ENCODE measurements at regions not wholly inside any gene's neighbourhood (a gene's known extent, or its start where the extent isn't known, plus 50 kb on each side); places are given as distances from the start of the nearest gene placed in this dataset.
A peak's percentile ranks its signal among the peaks of the same experiment; 100 is the strongest.

DNA sequence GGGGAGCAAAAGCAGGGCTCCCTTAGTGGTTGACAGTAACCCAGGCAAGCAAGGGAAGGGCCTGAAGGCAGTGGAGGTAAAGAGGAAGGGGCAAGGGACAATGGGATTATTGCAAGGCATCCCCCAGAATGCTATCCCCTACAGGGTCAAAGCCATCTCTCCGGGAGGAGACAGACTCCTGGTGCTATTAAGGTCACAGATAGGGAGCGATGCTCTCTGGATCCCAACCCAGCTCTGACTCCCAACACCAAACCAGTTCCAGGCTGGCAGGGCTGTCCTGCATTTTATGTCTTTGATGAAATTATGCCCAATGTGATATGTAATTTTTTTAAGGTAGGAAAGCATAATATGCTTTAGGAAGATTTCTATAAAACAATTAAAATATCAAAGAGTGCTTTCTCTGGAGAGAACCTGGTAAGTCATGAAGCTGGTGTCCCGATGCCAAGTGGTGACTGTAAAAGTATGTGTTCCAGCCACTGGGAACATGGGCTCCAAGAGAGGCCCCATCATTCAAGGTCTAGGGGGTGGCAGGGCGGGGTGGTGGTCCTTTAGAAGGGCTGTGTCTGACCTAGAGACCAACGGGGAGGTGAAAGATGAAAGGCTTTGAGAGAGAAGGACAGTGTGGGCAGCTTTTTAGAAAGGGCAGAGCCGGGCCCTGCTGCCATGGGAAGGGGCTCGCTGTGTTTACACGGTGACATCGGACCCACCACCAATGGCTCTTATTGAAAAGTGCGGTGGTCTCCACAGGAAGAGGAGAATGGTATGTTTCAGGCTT, 276.5 kb downstream of the CDC5L start:
- Histone ChIP-seq H3K4me2 (ENCODE audit: unreplicated experiment) (no peak overlapping the region), H3K9me2 (ENCODE audit: insufficient read depth) (no peaks in the 10 kb centered on the region), H3K4me3 (no peak overlapping the region), H3F3A (ENCODE audit: insufficient read depth) (peaks cover 32% of the 10 kb centered on the region), H3K79me2 (ENCODE audit: insufficient read depth) (no peaks in the 10 kb centered on the region), H3K27ac (no peak overlapping the region), H3K36me3 (ENCODE audit: low read depth) (no peaks in the 10 kb centered on the region), H3K9me3 (ENCODE audit: low read depth) (no peaks in the 10 kb centered on the region), H2AFZ (no peak overlapping the region), H4K20me1 (ENCODE audit: insufficient read depth) (no peaks in the 10 kb centered on the region), H3K9ac (no peak overlapping the region), H3K27me3 (replicated peaks; ENCODE audit: insufficient read depth) (no peaks in the 10 kb centered on the region), H3K4me1 (ENCODE audit: insufficient read depth) (peaks cover 79% of the 10 kb centered on the region)
- DNase-seq, result peak; percentile 45
- WGBS, 2 experiments (ENCODE audit: low coverage in 1 of 2, low lambda C conversion rate in 2 of 2, missing lambda C conversion rate in 2 of 2), result 91% methylated on average over 10 of the region's 10 CpGs
- in situ Hi-C loops (cut with MboI), result no loop called here
- no peak for TF ChIP-seq EZH2 (IDR thresholded peaks at IDR 0.05; ENCODE audit: insufficient read depth, poor library complexity, severe bottlenecking)
- no peak for TF ChIP-seq EZH2phosphoT487 (IDR thresholded peaks at IDR 0.05; ENCODE audit: insufficient read depth, low read depth)

DNA sequence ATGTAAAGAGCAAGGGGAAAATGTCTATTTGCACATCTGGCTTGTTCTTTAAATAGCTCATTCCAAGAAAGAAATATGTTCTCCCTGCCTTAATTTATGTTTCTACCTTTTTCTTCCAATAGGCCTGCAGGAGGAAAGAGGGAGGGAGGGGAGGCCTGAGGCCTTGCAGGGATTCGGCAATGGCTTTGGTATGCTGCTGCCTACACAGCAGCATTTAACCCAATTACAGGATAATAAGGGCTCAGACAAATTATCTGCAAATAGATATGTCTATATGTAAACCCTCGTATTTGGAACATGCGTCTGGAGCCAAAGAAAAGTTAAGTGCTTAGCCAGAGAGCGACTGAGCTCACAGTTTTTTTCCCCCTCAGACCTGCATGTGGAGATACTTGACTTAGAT, 277.2 kb downstream of the CDC5L start:
- no peaks in the 10 kb centered on the region for H3K27me3 ChIP-seq (replicated peaks; ENCODE audit: insufficient read depth)
- no peak overlapping the region for H3K27ac ChIP-seq
- no peaks in the 10 kb centered on the region for H3K9me2 ChIP-seq (ENCODE audit: insufficient read depth)
- no peaks in the 10 kb centered on the region for H4K20me1 ChIP-seq (ENCODE audit: insufficient read depth)
- peaks cover 75% of the 10 kb centered on the region for H3K4me1 ChIP-seq (ENCODE audit: insufficient read depth)
- no peaks in the 10 kb centered on the region for H3K79me2 ChIP-seq (ENCODE audit: insufficient read depth)
- WGBS, 2 experiments (ENCODE audit: low coverage in 1 of 2, low lambda C conversion rate in 2 of 2, missing lambda C conversion rate in 2 of 2), result 51 to 63% methylated on average over 4 of the region's 4 CpGs
- no peak overlapping the region for H3K4me3 ChIP-seq
- no peak overlapping the region for H2AFZ ChIP-seq
- peak; percentile 49 for DNase-seq
- no peaks in the 10 kb centered on the region for H3K36me3 ChIP-seq (ENCODE audit: low read depth)
- TF ChIP-seq EZH2phosphoT487 (IDR thresholded peaks at IDR 0.05; ENCODE audit: insufficient read depth, low read depth) (no peak), EZH2 (IDR thresholded peaks at IDR 0.05; ENCODE audit: insufficient read depth, poor library complexity, severe bottlenecking) (no peak)
- in situ Hi-C loops (cut with MboI), result no loop called here
- no peaks in the 10 kb centered on the region for H3K9me3 ChIP-seq (ENCODE audit: low read depth)
- H3F3A ChIP-seq (ENCODE audit: insufficient read depth), result peaks cover 32% of the 10 kb centered on the region
- H3K9ac ChIP-seq, result no peak overlapping the region
- no peak overlapping the region for H3K4me2 ChIP-seq (ENCODE audit: unreplicated experiment)

DNA sequence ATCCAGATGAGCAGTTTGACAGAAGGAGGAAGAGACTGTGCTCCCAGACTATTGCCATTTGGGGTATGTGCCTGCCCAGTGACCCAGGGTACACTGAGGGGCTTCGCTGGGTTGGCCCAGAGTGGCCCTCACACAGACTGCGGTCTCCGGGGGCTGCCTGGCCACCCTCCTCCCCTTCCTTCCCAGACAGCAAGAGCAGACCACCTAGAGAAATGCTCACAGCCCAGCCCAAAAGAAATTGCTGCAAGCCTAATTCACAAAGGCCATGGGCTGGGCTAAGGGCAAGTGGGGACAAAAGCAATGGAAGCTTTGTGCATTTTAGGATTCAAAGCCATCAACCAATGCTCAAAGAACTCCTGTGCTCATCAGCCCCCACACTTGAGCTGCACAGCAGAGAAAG, 277.6 kb downstream of the CDC5L start:
- 97 to 100% methylated on average over 3 of the region's 3 CpGs for WGBS, 2 experiments (ENCODE audit: low coverage in 1 of 2, low lambda C conversion rate in 2 of 2, missing lambda C conversion rate in 2 of 2)
- no peak for DNase-seq

DNA sequence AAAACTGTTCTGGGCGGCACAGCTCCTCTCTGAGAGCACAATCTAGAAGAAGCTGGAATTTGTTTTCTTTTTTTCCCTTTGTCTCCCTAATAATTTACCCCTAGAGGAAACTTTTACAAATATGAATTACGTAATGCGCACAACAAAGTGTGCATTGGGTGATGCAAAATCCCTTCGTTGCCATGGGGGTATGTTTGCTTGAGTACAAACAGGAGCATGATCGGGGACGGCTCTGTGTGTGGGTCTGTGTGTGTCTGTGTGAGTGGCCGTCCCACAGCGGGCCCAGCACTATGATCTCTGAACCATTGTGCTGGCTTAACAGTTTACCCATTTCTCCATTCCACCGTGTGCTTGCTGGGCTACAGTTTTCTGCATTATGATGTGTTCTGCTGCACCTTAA, 278.2 kb downstream of the CDC5L start:
- in situ Hi-C loops (cut with MboI), result no loop called here
- Histone ChIP-seq H3K27me3 (replicated peaks; ENCODE audit: insufficient read depth) (no peaks in the 10 kb centered on the region), H4K20me1 (ENCODE audit: insufficient read depth) (no peaks in the 10 kb centered on the region), H3K9me2 (ENCODE audit: insufficient read depth) (no peaks in the 10 kb centered on the region), H2AFZ (no peak overlapping the region), H3K4me2 (ENCODE audit: unreplicated experiment) (no peak overlapping the region), H3K79me2 (ENCODE audit: insufficient read depth) (no peaks in the 10 kb centered on the region), H3K4me1 (ENCODE audit: insufficient read depth) (peaks cover 71% of the 10 kb centered on the region), H3K4me3 (no peak overlapping the region), H3K27ac (no peak overlapping the region), H3F3A (ENCODE audit: insufficient read depth) (peaks cover 25% of the 10 kb centered on the region), H3K36me3 (ENCODE audit: low read depth) (no peaks in the 10 kb centered on the region), H3K9ac (no peak overlapping the region), H3K9me3 (ENCODE audit: low read depth) (no peaks in the 10 kb centered on the region)
- DNase-seq, result no peak
- WGBS, 2 experiments (ENCODE audit: low coverage in 1 of 2, low lambda C conversion rate in 2 of 2, missing lambda C conversion rate in 2 of 2), result 96 to 97% methylated on average over 9 of the region's 9 CpGs
- TF ChIP-seq EZH2 (IDR thresholded peaks at IDR 0.05; ENCODE audit: insufficient read depth, poor library complexity, severe bottlenecking) (no peak), EZH2phosphoT487 (IDR thresholded peaks at IDR 0.05; ENCODE audit: insufficient read depth, low read depth) (no peak)

More for the DNA sequence above, 277.6 kb downstream of the CDC5L start:
- no peaks in the 10 kb centered on the region for H3K9me2 ChIP-seq (ENCODE audit: insufficient read depth)
- H4K20me1 ChIP-seq (ENCODE audit: insufficient read depth), result no peaks in the 10 kb centered on the region
- TF ChIP-seq EZH2phosphoT487 (IDR thresholded peaks at IDR 0.05; ENCODE audit: insufficient read depth, low read depth), result no peak
- no peak for TF ChIP-seq EZH2 (IDR thresholded peaks at IDR 0.05; ENCODE audit: insufficient read depth, poor library complexity, severe bottlenecking)
- no peak overlapping the region for H3K4me2 ChIP-seq (ENCODE audit: unreplicated experiment)
- H3K79me2 ChIP-seq (ENCODE audit: insufficient read depth), result no peaks in the 10 kb centered on the region
- in situ Hi-C loops (cut with MboI), result no loop called here
- H2AFZ ChIP-seq, result no peak overlapping the region
- no peaks in the 10 kb centered on the region for H3K36me3 ChIP-seq (ENCODE audit: low read depth)
- no peaks in the 10 kb centered on the region for H3K27me3 ChIP-seq (replicated peaks; ENCODE audit: insufficient read depth)
- no peak overlapping the region for H3K27ac ChIP-seq
- H3K9me3 ChIP-seq (ENCODE audit: low read depth), result no peaks in the 10 kb centered on the region
- H3F3A ChIP-seq (ENCODE audit: insufficient read depth), result peaks cover 30% of the 10 kb centered on the region
- H3K4me1 ChIP-seq (ENCODE audit: insufficient read depth), result peaks cover 72% of the 10 kb centered on the region
- no peak overlapping the region for H3K4me3 ChIP-seq
- H3K9ac ChIP-seq, result no peak overlapping the region

Data from GM23248 (cell line).